ENCODE measurements at regions not wholly inside any gene's neighbourhood (a gene's known extent, or its start where the extent isn't known, plus 50 kb on each side); places are given as distances from the start of the nearest gene placed in this dataset.

- ATAC-seq (no peak), DNase-seq (no peak)
- ChIA-PET POLR2A (no interaction called here), CTCF (no interaction called here)
- Mint-ChIP-seq H3K27ac (no peak overlapping the region), H3K9me3 (no peaks in the 10 kb centered on the region), H3K36me3 (ENCODE audit: low read depth) (no peaks in the 10 kb centered on the region), H3K4me3 (no peak overlapping the region), H3K27me3 (no peaks in the 10 kb centered on the region), H3K4me1 (ENCODE audit: low read depth) (no peaks in the 10 kb centered on the region)
- TF ChIP-seq CTCF (IDR thresholded peaks at IDR 0.05): no peak
- intact Hi-C loops (cut with micrococcal nuclease): loop anchor here (10.0 kb wide), 1 partner anchor 178 kb away; no protein-coding TSS in a partner anchor
These were observed 209.6 kb downstream of the LYPLAL1 start for GRCh38 chr1:219383281-219383680.

DNA sequence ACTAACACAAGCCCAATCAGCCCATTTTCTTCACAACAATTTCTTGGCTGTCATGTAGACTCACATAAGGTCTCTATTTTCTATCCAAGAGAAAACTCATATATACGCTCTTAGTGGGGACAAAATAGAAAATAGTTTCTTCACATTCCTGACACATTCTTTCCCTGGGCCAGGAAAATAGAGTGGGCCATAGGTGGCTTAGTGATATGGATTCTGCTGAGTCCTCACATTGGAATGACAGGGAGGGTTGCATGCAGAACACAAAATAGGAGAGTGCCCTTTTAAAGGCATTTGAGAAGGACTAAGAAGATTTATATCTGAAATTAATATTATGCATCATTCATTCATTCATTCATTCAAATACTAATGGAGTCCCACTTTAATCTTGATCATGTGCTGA, 207.7 kb downstream of the LYPLAL1 start:
- Mint-ChIP-seq H3K27me3 (no peaks in the 10 kb centered on the region), H3K27ac (no peak overlapping the region), H3K9me3 (no peaks in the 10 kb centered on the region), H3K4me1 (ENCODE audit: low read depth) (no peaks in the 10 kb centered on the region), H3K4me3 (no peak overlapping the region), H3K36me3 (ENCODE audit: low read depth) (no peaks in the 10 kb centered on the region)
- TF ChIP-seq CTCF (IDR thresholded peaks at IDR 0.05): no peak
- intact Hi-C loops (cut with micrococcal nuclease): loop anchor here (10.0 kb wide), 1 partner anchor 177 kb away; no protein-coding TSS in a partner anchor
- DNase-seq (no peak), ATAC-seq (no peak)
- ChIA-PET POLR2A (no interaction called here), CTCF (no interaction called here)

- intact Hi-C loops (cut with micrococcal nuclease): loop anchor here (10.0 kb wide), 1 partner anchor 176 kb away; no protein-coding TSS in a partner anchor
- no peak overlapping the region for H3K4me3 Mint-ChIP-seq
- no peaks in the 10 kb centered on the region for H3K9me3 Mint-ChIP-seq
- H3K27ac Mint-ChIP-seq: no peak overlapping the region
- no peaks in the 10 kb centered on the region for H3K4me1 Mint-ChIP-seq (ENCODE audit: low read depth)
- POLR2A ChIA-PET: no interaction called here
- TF ChIP-seq CTCF (IDR thresholded peaks at IDR 0.05): no peak
- no peaks in the 10 kb centered on the region for H3K27me3 Mint-ChIP-seq
- H3K36me3 Mint-ChIP-seq (ENCODE audit: low read depth): no peaks in the 10 kb centered on the region
- ATAC-seq: no peak
- CTCF ChIA-PET: no interaction called here
- no peak for DNase-seq
These were observed 206.8 kb downstream of the LYPLAL1 start for GRCh38 chr1:219380463-219380862.

DNA sequence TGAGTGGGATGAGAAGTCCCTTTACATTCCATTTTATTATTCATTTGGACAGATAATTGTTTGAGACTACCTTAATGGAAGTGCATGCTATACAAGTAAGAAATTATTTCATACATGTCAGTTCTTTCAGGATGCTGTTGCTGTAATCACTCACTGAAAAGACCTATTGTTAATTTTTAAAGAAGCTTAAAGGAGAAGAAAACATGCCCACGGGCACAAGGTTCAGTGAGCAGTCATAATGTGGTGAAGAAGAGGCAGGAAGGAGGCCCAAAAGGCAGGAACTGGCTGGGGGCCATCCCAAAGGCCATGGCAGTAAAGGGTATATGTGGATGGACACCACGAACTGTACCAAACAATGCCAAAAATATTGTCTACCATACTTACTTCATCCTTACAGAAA, 206.0 kb downstream of the LYPLAL1 start:
- POLR2A ChIA-PET: no interaction called here
- TF ChIP-seq CTCF (IDR thresholded peaks at IDR 0.05): no peak
- intact Hi-C loops (cut with micrococcal nuclease): loop anchor here (10.0 kb wide), 1 partner anchor 175 kb away; no protein-coding TSS in a partner anchor
- CTCF ChIA-PET: no interaction called here
- Mint-ChIP-seq H3K27ac (no peak overlapping the region), H3K4me3 (no peak overlapping the region), H3K27me3 (no peaks in the 10 kb centered on the region), H3K9me3 (no peaks in the 10 kb centered on the region), H3K4me1 (ENCODE audit: low read depth) (no peaks in the 10 kb centered on the region), H3K36me3 (ENCODE audit: low read depth) (no peaks in the 10 kb centered on the region)
- ATAC-seq: no peak
- DNase-seq: no peak

DNA sequence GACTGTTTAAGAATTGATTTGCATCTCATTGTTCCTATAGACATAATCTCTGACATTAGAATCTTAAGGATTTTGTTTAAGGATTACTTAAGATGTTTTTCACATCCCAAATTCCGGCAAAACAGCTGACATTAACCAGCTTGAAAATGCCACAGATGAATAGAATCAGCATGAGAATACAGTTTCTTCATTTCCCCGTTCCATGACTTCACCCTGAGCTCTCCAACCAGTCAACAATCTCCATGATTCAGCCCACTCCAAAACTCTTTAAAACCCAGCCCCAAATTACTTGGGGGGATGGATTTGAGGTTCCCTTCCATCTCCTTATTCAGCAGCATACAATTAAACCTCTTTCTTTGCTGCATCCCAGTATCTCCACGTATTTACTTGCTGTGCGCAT, 201.0 kb downstream of the LYPLAL1 start:
- Mint-ChIP-seq H3K4me3 (no peak overlapping the region), H3K9me3 (no peaks in the 10 kb centered on the region), H3K36me3 (ENCODE audit: low read depth) (no peaks in the 10 kb centered on the region), H3K4me1 (ENCODE audit: low read depth) (no peaks in the 10 kb centered on the region), H3K27me3 (no peaks in the 10 kb centered on the region), H3K27ac (no peak overlapping the region)
- DNase-seq: no peak
- no peak for ATAC-seq
- ChIA-PET CTCF (no interaction called here), POLR2A (no interaction called here)
- TF ChIP-seq CTCF (IDR thresholded peaks at IDR 0.05): no peak
- intact Hi-C loops (cut with micrococcal nuclease): no loop called here

Measured in activated CD8-positive, alpha-beta T cell treated with anti-CD3 and anti-CD28 coated beads for 36 hours (primary cell).